GM19025 (cell line): ENCODE measurements at regions not wholly inside any gene's neighbourhood (a gene's known extent, or its start where the extent isn't known, plus 50 kb on each side); places are given as distances from the start of the nearest gene placed in this dataset.
"Not testable (repeated sequence)": the region's sequence is repeated elsewhere in the genome, so short reads cannot be mapped to it uniquely, and the experiment has no call there.

Experiments
- ATAC-seq: cut with Tn5 transposase; IDR thresholded peaks from one replicate; pipeline ENCODE4 v1.9.1; 2021; ENCODE audit warnings: mild to moderate bottlenecking, low read depth, moderate library complexity; ENCODE audit not compliant: unreplicated experiment

GRCh38 chr2:21895200-21895599, 771.4 kb downstream of the TDRD15 start:
- no peak for ATAC-seq

- not testable (repeated sequence) for ATAC-seq
Measured at GRCh38 chr2:21908712-21909380, 785.1 kb downstream of the TDRD15 start.

GRCh38 chr2:21910832-21911507, 787.2 kb downstream of the TDRD15 start:
- no peak for ATAC-seq

GRCh38 chr2:21912405-21912804, 788.6 kb downstream of the TDRD15 start:
- no peak for ATAC-seq

- ATAC-seq, result no peak
Measured at GRCh38 chr2:21915201-21915600, 791.4 kb downstream of the TDRD15 start.

GRCh38 chr2:21916934-21917522, 793.3 kb downstream of the TDRD15 start:
- ATAC-seq, result no peak

- ATAC-seq, result no peak
Measured at GRCh38 chr2:21920721-21921120, 797.0 kb downstream of the TDRD15 start.

GRCh38 chr2:21924640-21925285, 801.0 kb downstream of the TDRD15 start:
- ATAC-seq, result no peak

GRCh38 chr2:21928292-21928691, 804.5 kb downstream of the TDRD15 start:
- ATAC-seq, result no peak

- no peak for ATAC-seq
Measured at GRCh38 chr2:21930226-21930625, 806.5 kb downstream of the TDRD15 start.

GRCh38 chr2:21939967-21940366, 816.2 kb downstream of the TDRD15 start:
- ATAC-seq, result no peak

- no peak for ATAC-seq
Measured at GRCh38 chr2:21944536-21944935, 820.8 kb downstream of the TDRD15 start.

- ATAC-seq, result no peak
Measured at GRCh38 chr2:21945658-21946057, 821.9 kb downstream of the TDRD15 start.

GRCh38 chr2:21947046-21947445, 823.3 kb downstream of the TDRD15 start:
- no peak for ATAC-seq

GRCh38 chr2:21966139-21966538, 842.4 kb downstream of the TDRD15 start:
- no peak for ATAC-seq

GRCh38 chr2:21970971-21971370, 847.2 kb downstream of the TDRD15 start:
- ATAC-seq, result no peak

GRCh38 chr2:21972586-21972985, 848.8 kb downstream of the TDRD15 start:
- no peak for ATAC-seq

- no peak for ATAC-seq
Measured at GRCh38 chr2:21981127-21981526, 857.4 kb downstream of the TDRD15 start.

- ATAC-seq, result no peak
Measured at GRCh38 chr2:21993002-21993401, 869.2 kb downstream of the TDRD15 start.

GRCh38 chr2:21996339-21996738, 872.6 kb downstream of the TDRD15 start:
- no peak for ATAC-seq

- no peak for ATAC-seq
Measured at GRCh38 chr2:21999522-21999921, 875.8 kb downstream of the TDRD15 start.
